Liver (tissue), 8 donors: ENCODE measurements at regions not wholly inside any gene's neighbourhood (a gene's known extent, or its start where the extent isn't known, plus 50 kb on each side); places are given as distances from the start of the nearest gene placed in this dataset.
"Not testable (repeated sequence)": the region's sequence is repeated elsewhere in the genome, so short reads cannot be mapped to it uniquely, and the experiment has no call there.

Source experiments
- DNase-seq: peaks from one replicate; pipeline ENCODE4 v3.0.0-alpha.2; 2017; ENCODE audit warnings: low spot score
- H3K27ac ChIP-seq, 2 donors: one replicate each; pipeline ENCODE4 v1.7.0; 2013; ENCODE audit warnings: inconsistent platforms in 2 of 2, low read length in 2 of 2, control low read depth in 1 of 2, low read depth in 1 of 2, mild to moderate bottlenecking in 1 of 2
- H3K27me3 ChIP-seq, 4 donors: one replicate each; pipeline versions ENCODE4 v1.6.1 to v1.7.0; 2013; ENCODE audit warnings: low read length in 3 of 4, inconsistent platforms in 1 of 4, mild to moderate bottlenecking in 1 of 4, moderate library complexity in 1 of 4; ENCODE audit not compliant: control insufficient read depth in 4 of 4, insufficient read depth in 4 of 4
- H3K36me3 ChIP-seq, 4 donors: one replicate each; pipeline versions ENCODE4 v1.6.1 to v1.7.0; 2013; ENCODE audit warnings: low read length in 3 of 4, mild to moderate bottlenecking in 3 of 4, low read depth in 1 of 4, moderate library complexity in 1 of 4; ENCODE audit not compliant: control insufficient read depth in 4 of 4, insufficient read depth in 3 of 4
- H3K4me1 ChIP-seq, 4 donors: one replicate each; pipeline versions ENCODE4 v1.6.1 to v1.7.0; 2013; ENCODE audit warnings: low read length in 3 of 4, mild to moderate bottlenecking in 3 of 4, moderate library complexity in 1 of 4; ENCODE audit not compliant: control insufficient read depth in 4 of 4, insufficient read depth in 4 of 4
- H3K4me3 ChIP-seq, 3 donors: one replicate each; pipeline versions ENCODE4 v1.6.1 to v1.7.0; 2013; ENCODE audit warnings: low read length in 3 of 3, control low read depth in 1 of 3, low read depth in 1 of 3, mild to moderate bottlenecking in 1 of 3
- H3K9ac ChIP-seq, 2 donors: one replicate each; pipeline ENCODE4 v1.7.0; 2013; ENCODE audit warnings: low read length in 2 of 2, mild to moderate bottlenecking in 2 of 2, moderate library complexity in 2 of 2, control low read depth in 1 of 2, low read depth in 1 of 2
- H3K9me3 ChIP-seq, 4 donors: one replicate each; pipeline versions ENCODE4 v1.6.1 to v1.7.0; 2013; ENCODE audit warnings: low read length in 3 of 4; ENCODE audit not compliant: control insufficient read depth in 4 of 4
- FOXA2 ChIP-seq: IDR thresholded peaks from 2 replicates; pipeline ENCODE4 v1.6.1; 2016; ENCODE audit warnings: antibody characterized with exemption
- GABPA ChIP-seq, 2 donors: IDR thresholded peaks in 1 of 2; conservative IDR thresholded peaks in 1 of 2; 2 replicates each; pipeline ENCODE4 v1.6.1; 2016; ENCODE audit warnings: antibody characterized with exemption in 2 of 2, mild to moderate bottlenecking in 1 of 2, moderate library complexity in 1 of 2
- HNF4A ChIP-seq, 2 donors: conservative IDR thresholded peaks; 2 replicates each; pipeline ENCODE4 v1.6.1; 2016; ENCODE audit warnings: antibody characterized with exemption in 2 of 2, mild to moderate bottlenecking in 2 of 2
- JUND ChIP-seq, 2 donors: IDR thresholded peaks; 2 replicates each; pipeline ENCODE4 v1.6.1; 2016; ENCODE audit warnings: antibody characterized with exemption in 2 of 2
- NR2F2 ChIP-seq: IDR thresholded peaks from 2 replicates; pipeline ENCODE4 v1.6.1; 2016; ENCODE audit warnings: antibody characterized with exemption
- RAD21 ChIP-seq, 2 donors: IDR thresholded peaks; 2 replicates each; pipeline ENCODE4 v1.6.1; 2016; ENCODE audit warnings: antibody characterized with exemption in 2 of 2, mild to moderate bottlenecking in 2 of 2
- RXRA ChIP-seq, 2 donors: IDR thresholded peaks; 2 replicates each; pipeline ENCODE4 v1.6.1; 2017 to 2018; ENCODE audit warnings: antibody characterized with exemption in 2 of 2, mild to moderate bottlenecking in 1 of 2
- SP1 ChIP-seq: IDR thresholded peaks from 2 replicates; pipeline ENCODE4 v1.6.1; 2018; ENCODE audit warnings: antibody characterized with exemption, mild to moderate bottlenecking
- TAF1 ChIP-seq: conservative IDR thresholded peaks from 2 replicates; pipeline ENCODE4 v1.6.1; 2016; ENCODE audit warnings: antibody characterized with exemption, mild to moderate bottlenecking
- YY1 ChIP-seq: IDR thresholded peaks from 2 replicates; pipeline ENCODE4 v1.6.1; 2016; ENCODE audit warnings: antibody characterized with exemption, mild to moderate bottlenecking
- WGBS: extraction: QIAGEN DNeasy Blood & Tissue Kit; methylation state at CpG from one replicate; pipeline ENCODE4 v1.1.7; 2013; 5-methylcytosine and 5-hydroxymethylcytosine counted together
- TF ChIP-seq, protein P1 (sequence below): fragments of 150-350 bp; IDR thresholded peaks from 2 replicates; pipeline ENCODE4 v1.5.1; 2017; ENCODE audit warnings: improper control_type of control experiment, low read depth, low read length; ENCODE audit not compliant: missing input control
- TF ChIP-seq, protein P2 (sequence below): IDR thresholded peaks from 2 replicates; pipeline ENCODE4 v1.6.1; 2016; ENCODE audit warnings: antibody characterized with exemption
- TF ChIP-seq, protein P3 (sequence below): IDR thresholded peaks from 2 replicates; pipeline ENCODE4 v1.6.1; 2016; ENCODE audit warnings: antibody characterized with exemption
- TF ChIP-seq, protein P4 (sequence below): IDR thresholded peaks from 2 replicates; pipeline ENCODE4 v1.6.1; 2016; ENCODE audit warnings: antibody characterized with exemption, mild to moderate bottlenecking
- TF ChIP-seq, protein P5 (sequence below): IDR thresholded peaks from 2 replicates; pipeline ENCODE4 v1.6.1; 2016; ENCODE audit warnings: antibody characterized with exemption
- donor health status: healthy.
- donor health status: healthy.
- donor health status: healthy.
- donor health status: healthy.
- donor health status: healthy.

DNA sequence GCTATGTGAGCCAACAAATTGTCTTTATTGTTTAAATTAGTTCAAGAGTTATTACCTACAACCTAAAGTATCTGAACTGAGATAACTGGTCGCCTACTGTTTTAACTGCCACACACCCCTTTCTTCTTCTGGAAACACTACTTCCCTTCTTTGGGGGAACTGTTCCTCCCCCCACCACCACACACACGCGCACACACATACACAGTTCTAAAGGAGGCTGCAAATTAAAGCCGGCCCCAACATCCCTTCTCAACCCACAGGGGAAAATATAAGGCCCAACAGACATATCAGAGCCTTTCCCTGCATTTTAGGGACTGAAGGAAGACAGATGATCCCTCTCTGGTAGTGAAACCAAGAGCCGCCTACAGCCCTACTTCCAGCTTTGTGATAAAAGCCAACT, 348.0 kb upstream of the JARID2 start:
- Histone ChIP-seq H3K27ac (no peak overlapping the region), H3K4me1 (no peaks in the 10 kb centered on the region), H3K4me3 (no peak overlapping the region), H3K9me3 (no peaks in the 10 kb centered on the region), H3K27me3 (no peaks in the 10 kb centered on the region), H3K9ac (no peak overlapping the region), H3K36me3 (no peaks in the 10 kb centered on the region)
- no peak for TF ChIP-seq YY1
- DNase-seq, result no peak
- 82% methylated on average over 5 of the region's 5 CpGs for WGBS

DNA sequence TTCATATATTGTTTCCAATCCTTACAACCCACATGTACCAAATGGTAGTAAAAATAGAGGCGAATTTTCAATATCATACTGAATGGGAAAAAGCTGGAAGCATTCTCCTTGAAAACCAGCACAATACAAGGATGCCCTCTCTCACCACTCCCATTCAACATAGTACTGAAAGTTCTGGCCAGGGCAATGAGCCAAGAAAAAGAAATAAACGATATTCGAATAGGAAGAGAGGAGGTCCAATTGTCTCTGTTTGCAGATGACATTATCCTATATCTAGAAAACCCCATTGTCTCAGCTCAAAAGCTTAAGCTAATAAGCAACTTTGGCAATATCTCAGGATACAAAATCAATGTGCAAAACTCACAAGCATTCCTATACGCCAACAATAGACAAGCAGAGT, 346.4 kb upstream of the JARID2 start:
- H3K4me3 ChIP-seq, H3K27ac ChIP-seq, H3K4me1 ChIP-seq, H3K9me3 ChIP-seq, H3K27me3 ChIP-seq, DNase-seq, H3K9ac ChIP-seq, H3K36me3 ChIP-seq: not testable (repeated sequence)
- WGBS, result 70% methylated on average over 4 of the region's 4 CpGs

DNA sequence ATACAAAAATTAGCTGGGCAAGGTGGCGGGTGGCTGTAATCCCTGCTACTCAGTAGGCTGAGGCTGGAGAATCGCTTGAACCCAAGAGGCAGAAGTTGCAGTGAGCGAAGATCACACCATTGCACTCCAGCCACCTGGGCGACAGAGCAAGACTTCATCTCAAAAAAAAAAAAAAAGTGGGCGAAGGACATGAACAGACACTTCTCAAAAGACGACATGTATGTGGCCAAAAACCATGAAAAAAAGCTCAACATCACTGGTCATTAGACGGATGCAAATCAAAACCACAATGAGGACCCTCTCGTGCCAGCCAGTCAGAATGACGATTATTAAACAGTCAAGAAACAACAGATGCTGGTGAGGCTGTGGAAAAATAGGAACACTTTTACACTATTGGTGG, 344.9 kb upstream of the JARID2 start:
- no peak overlapping the region for H3K27ac ChIP-seq
- no peak overlapping the region for H3K9ac ChIP-seq
- H3K36me3 ChIP-seq, result no peaks in the 10 kb centered on the region
- no peak for TF ChIP-seq RXRA (IDR thresholded peaks at IDR 0.05)
- no peak overlapping the region for H3K4me3 ChIP-seq
- WGBS, result 93% methylated on average over 9 of the region's 9 CpGs
- H3K9me3 ChIP-seq, result no peaks in the 10 kb centered on the region
- H3K27me3 ChIP-seq, result no peaks in the 10 kb centered on the region
- H3K4me1 ChIP-seq, result no peaks in the 10 kb centered on the region
- no peak for DNase-seq

DNA sequence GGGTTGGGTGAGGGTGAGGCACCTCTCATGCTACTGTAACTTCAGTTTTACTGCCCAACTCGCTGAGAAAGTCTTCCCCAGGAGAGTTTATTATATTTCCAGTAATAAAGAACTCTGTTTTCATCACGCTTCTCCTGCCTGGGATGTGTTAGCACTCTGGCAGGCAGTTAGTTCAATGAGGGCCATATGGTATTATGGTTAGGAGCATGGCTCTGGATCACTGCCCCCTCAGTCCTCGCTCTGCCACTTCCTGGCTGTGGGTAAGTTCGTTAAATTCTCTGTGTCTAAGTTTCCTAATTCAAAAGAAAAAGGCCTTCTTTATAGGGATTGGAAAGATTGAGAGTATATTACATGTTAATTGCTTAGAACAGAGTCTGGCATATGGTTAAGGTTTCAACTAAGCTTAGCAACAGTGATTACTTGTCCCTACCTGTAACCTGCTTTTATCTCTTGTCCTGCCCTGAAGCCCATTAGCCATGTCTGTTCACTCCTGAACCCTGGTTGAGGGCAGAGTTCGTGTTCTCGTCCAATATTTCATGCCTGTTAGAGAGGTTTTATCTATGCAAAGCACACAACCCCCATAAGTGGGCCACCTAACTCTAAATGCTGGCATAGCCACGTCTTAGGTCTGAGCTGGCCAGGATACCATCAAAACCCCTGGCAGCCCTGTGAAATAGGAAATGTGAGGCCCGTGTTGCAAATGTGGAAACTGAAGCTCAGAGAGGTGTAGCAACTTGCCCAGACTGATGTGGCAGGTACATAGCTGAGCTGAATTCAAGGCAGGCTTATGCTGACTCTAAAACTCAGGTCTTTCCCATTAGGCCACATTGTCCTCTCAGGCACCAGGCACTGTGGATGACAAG, 342.5 kb upstream of the JARID2 start:
- Histone ChIP-seq H3K27ac (no peak overlapping the region), H3K9ac (no peak overlapping the region), H3K36me3 (no peaks in the 10 kb centered on the region), H3K4me3 (no peak overlapping the region), H3K9me3 (no peaks in the 10 kb centered on the region), H3K4me1 (no peaks in the 10 kb centered on the region), H3K27me3 (no peaks in the 10 kb centered on the region)
- DNase-seq, result no peak
- TF ChIP-seq FOXA2 (no peak), NR2F2 (no peak), HNF4A (conservative IDR thresholded peaks at IDR 0.05) (no peak), SP1 (no peak), RXRA (IDR thresholded peaks at IDR 0.05) (no peak), GABPA (IDR thresholded peaks at IDR 0.05 in 1 of 2, conservative IDR thresholded peaks at IDR 0.05 in 1 of 2) (no peak), TAF1 (no peak), JUND (IDR thresholded peaks at IDR 0.05) (no peak), RAD21 (IDR thresholded peaks at IDR 0.05) (no peak)
- TF ChIP-seq, protein P1, sequence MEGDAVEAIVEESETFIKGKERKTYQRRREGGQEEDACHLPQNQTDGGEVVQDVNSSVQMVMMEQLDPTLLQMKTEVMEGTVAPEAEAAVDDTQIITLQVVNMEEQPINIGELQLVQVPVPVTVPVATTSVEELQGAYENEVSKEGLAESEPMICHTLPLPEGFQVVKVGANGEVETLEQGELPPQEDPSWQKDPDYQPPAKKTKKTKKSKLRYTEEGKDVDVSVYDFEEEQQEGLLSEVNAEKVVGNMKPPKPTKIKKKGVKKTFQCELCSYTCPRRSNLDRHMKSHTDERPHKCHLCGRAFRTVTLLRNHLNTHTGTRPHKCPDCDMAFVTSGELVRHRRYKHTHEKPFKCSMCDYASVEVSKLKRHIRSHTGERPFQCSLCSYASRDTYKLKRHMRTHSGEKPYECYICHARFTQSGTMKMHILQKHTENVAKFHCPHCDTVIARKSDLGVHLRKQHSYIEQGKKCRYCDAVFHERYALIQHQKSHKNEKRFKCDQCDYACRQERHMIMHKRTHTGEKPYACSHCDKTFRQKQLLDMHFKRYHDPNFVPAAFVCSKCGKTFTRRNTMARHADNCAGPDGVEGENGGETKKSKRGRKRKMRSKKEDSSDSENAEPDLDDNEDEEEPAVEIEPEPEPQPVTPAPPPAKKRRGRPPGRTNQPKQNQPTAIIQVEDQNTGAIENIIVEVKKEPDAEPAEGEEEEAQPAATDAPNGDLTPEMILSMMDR, result no peak
- TF ChIP-seq, protein P2, sequence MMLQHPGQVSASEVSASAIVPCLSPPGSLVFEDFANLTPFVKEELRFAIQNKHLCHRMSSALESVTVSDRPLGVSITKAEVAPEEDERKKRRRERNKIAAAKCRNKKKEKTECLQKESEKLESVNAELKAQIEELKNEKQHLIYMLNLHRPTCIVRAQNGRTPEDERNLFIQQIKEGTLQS, result no peak
- TF ChIP-seq, protein P3, sequence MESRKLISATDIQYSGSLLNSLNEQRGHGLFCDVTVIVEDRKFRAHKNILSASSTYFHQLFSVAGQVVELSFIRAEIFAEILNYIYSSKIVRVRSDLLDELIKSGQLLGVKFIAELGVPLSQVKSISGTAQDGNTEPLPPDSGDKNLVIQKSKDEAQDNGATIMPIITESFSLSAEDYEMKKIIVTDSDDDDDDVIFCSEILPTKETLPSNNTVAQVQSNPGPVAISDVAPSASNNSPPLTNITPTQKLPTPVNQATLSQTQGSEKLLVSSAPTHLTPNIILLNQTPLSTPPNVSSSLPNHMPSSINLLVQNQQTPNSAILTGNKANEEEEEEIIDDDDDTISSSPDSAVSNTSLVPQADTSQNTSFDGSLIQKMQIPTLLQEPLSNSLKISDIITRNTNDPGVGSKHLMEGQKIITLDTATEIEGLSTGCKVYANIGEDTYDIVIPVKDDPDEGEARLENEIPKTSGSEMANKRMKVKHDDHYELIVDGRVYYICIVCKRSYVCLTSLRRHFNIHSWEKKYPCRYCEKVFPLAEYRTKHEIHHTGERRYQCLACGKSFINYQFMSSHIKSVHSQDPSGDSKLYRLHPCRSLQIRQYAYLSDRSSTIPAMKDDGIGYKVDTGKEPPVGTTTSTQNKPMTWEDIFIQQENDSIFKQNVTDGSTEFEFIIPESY, result no peak
- TF ChIP-seq, protein P4, sequence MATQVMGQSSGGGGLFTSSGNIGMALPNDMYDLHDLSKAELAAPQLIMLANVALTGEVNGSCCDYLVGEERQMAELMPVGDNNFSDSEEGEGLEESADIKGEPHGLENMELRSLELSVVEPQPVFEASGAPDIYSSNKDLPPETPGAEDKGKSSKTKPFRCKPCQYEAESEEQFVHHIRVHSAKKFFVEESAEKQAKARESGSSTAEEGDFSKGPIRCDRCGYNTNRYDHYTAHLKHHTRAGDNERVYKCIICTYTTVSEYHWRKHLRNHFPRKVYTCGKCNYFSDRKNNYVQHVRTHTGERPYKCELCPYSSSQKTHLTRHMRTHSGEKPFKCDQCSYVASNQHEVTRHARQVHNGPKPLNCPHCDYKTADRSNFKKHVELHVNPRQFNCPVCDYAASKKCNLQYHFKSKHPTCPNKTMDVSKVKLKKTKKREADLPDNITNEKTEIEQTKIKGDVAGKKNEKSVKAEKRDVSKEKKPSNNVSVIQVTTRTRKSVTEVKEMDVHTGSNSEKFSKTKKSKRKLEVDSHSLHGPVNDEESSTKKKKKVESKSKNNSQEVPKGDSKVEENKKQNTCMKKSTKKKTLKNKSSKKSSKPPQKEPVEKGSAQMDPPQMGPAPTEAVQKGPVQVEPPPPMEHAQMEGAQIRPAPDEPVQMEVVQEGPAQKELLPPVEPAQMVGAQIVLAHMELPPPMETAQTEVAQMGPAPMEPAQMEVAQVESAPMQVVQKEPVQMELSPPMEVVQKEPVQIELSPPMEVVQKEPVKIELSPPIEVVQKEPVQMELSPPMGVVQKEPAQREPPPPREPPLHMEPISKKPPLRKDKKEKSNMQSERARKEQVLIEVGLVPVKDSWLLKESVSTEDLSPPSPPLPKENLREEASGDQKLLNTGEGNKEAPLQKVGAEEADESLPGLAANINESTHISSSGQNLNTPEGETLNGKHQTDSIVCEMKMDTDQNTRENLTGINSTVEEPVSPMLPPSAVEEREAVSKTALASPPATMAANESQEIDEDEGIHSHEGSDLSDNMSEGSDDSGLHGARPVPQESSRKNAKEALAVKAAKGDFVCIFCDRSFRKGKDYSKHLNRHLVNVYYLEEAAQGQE, result no peak
- TF ChIP-seq, protein P5, sequence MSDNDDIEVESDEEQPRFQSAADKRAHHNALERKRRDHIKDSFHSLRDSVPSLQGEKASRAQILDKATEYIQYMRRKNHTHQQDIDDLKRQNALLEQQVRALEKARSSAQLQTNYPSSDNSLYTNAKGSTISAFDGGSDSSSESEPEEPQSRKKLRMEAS, result no peak
- WGBS, result 80% methylated on average over 8 of the region's 8 CpGs
